HK-2 (cell line): ENCODE measurements at regions not wholly inside any gene's neighbourhood (a gene's known extent, or its start where the extent isn't known, plus 50 kb on each side); places are given as distances from the start of the nearest gene placed in this dataset.

Experiments used
- DNase-seq: peaks from one replicate; pipeline ENCODE4 v3.0.0-alpha.2; 2018; ENCODE audit not compliant: unreplicated experiment

GRCh38 chr11:27604416-27604815 lies 95.8 kb downstream of the BDNF start:
- no peak for DNase-seq

GRCh38 chr11:27603376-27603990 lies 96.8 kb downstream of the BDNF start:
- no peak for DNase-seq

- DNase-seq: no peak
These were observed 94.1 kb upstream of the LIN7C start for GRCh38 chr11:27600656-27601055.

GRCh38 chr11:27599217-27599616 lies 92.6 kb upstream of the LIN7C start:
- peak; percentile 3 for DNase-seq

- DNase-seq: no peak
These were observed 90.2 kb upstream of the LIN7C start for GRCh38 chr11:27596802-27597201.

GRCh38 chr11:27596388-27596787 lies 89.8 kb upstream of the LIN7C start:
- DNase-seq: no peak

GRCh38 chr11:27592098-27592780 lies 85.7 kb upstream of the LIN7C start:
- no peak for DNase-seq

GRCh38 chr11:27582621-27583020 lies 76.1 kb upstream of the LIN7C start:
- no peak for DNase-seq

- DNase-seq: no peak
These were observed 67.8 kb upstream of the LIN7C start for GRCh38 chr11:27574342-27574741.

- no peak for DNase-seq
These were observed 66.5 kb upstream of the LIN7C start for GRCh38 chr11:27573024-27573423.

- no peak for DNase-seq
These were observed 64.7 kb upstream of the LIN7C start for GRCh38 chr11:27571154-27571810.

GRCh38 chr11:27570542-27570941 lies 64.0 kb upstream of the LIN7C start:
- DNase-seq: no peak

GRCh38 chr11:27563641-27564040 lies 57.1 kb upstream of the LIN7C start:
- DNase-seq: no peak

GRCh38 chr11:27563201-27563600 lies 56.6 kb upstream of the LIN7C start:
- no peak for DNase-seq

GRCh38 chr11:27558401-27558800 lies 51.8 kb upstream of the LIN7C start:
- DNase-seq: no peak

- DNase-seq: no peak
These were observed 50.7 kb upstream of the LIN7C start for GRCh38 chr11:27557226-27557625.
